Activated T-helper 1 cell treated with anti-CD3 and anti-CD28 coated beads, Interleukin-12 subunit alpha, Interleukin-12 subunit beta, Interleukin-2, Interleukin-4 antibody, amounts not matched to agents 30 ng/mL and 10 ng/mL and 1 ng/mL, durations not matched to agents 14 hours and 24 hours and 36 hours (primary cell): ENCODE measurements at regions not wholly inside any gene's neighbourhood (a gene's known extent, or its start where the extent isn't known, plus 50 kb on each side); places are given as distances from the start of the nearest gene placed in this dataset.
"Not testable (repeated sequence)": the region's sequence is repeated elsewhere in the genome, so short reads cannot be mapped to it uniquely, and the experiment has no call there.

ENCODE experiments used
- DNase-seq: peaks from one replicate; pipeline ENCODE4 v3.0.0; 2021; ENCODE audit warnings: low spot score
- H3K27ac Mint-ChIP-seq: one replicate; pipeline ENCODE4 v1.8.0; 2021; ENCODE audit warnings: mild to moderate bottlenecking, mixed read lengths
- H3K27me3 Mint-ChIP-seq: one replicate; pipeline ENCODE4 v1.8.0; 2022; ENCODE audit warnings: mild to moderate bottlenecking, moderate library complexity, mixed read lengths; ENCODE audit not compliant: insufficient read depth
- H3K36me3 Mint-ChIP-seq: one replicate; pipeline ENCODE4 v1.8.0; 2021; ENCODE audit warnings: low read depth, mixed read lengths
- H3K4me1 Mint-ChIP-seq: one replicate; pipeline ENCODE4 v1.8.0; 2021; ENCODE audit warnings: low read depth, mixed read lengths
- H3K4me3 Mint-ChIP-seq: one replicate; pipeline ENCODE4 v1.8.0; 2021; ENCODE audit warnings: mild to moderate bottlenecking, moderate library complexity, mixed read lengths
- H3K9me3 Mint-ChIP-seq: one replicate; pipeline ENCODE4 v1.8.0; 2021; ENCODE audit warnings: mixed read lengths
- intact Hi-C: fragments of 100-400 bp; cut with micrococcal nuclease; formaldehyde crosslinking; loops from one replicate; pipeline ENCODE4 v1.15.1; 2024

- intact Hi-C loops, DNase-seq, H3K27me3 Mint-ChIP-seq, H3K27ac Mint-ChIP-seq, H3K36me3 Mint-ChIP-seq, H3K4me3 Mint-ChIP-seq, H3K4me1 Mint-ChIP-seq: not testable (repeated sequence)
- peaks cover 50% of the 10 kb centered on the region for H3K9me3 Mint-ChIP-seq
These were observed 177.5 kb upstream of the FOXD4L5 start for GRCh38 chr9:65462476-65462875.

- no peaks in the 10 kb centered on the region for H3K4me1 Mint-ChIP-seq
- peaks cover 61% of the 10 kb centered on the region for H3K9me3 Mint-ChIP-seq
- no peaks in the 10 kb centered on the region for H3K27me3 Mint-ChIP-seq
- H3K36me3 Mint-ChIP-seq = peaks cover 1% of the 10 kb centered on the region
- H3K4me3 Mint-ChIP-seq = no peak overlapping the region
- H3K27ac Mint-ChIP-seq = no peak overlapping the region
- intact Hi-C loops = no loop called here
- DNase-seq = no peak
These were observed 174.8 kb upstream of the FOXD4L5 start for GRCh38 chr9:65459756-65460320.

- H3K9me3 Mint-ChIP-seq = peaks cover 52% of the 10 kb centered on the region
- no peak overlapping the region for H3K27ac Mint-ChIP-seq
- intact Hi-C loops = no loop called here
- H3K4me3 Mint-ChIP-seq = no peak overlapping the region
- H3K4me1 Mint-ChIP-seq = no peaks in the 10 kb centered on the region
- H3K36me3 Mint-ChIP-seq = peaks cover 1% of the 10 kb centered on the region
- no peaks in the 10 kb centered on the region for H3K27me3 Mint-ChIP-seq
- no peak for DNase-seq
These were observed 174.0 kb upstream of the FOXD4L5 start for GRCh38 chr9:65458992-65459391.

GRCh38 chr9:65458465-65458864 lies 173.5 kb upstream of the FOXD4L5 start:
- Mint-ChIP-seq H3K9me3 (peaks cover 50% of the 10 kb centered on the region), H3K36me3 (peaks cover 1% of the 10 kb centered on the region), H3K4me1 (no peaks in the 10 kb centered on the region), H3K27ac (no peak overlapping the region), H3K4me3 (no peak overlapping the region), H3K27me3 (no peaks in the 10 kb centered on the region)
- DNase-seq = no peak
- intact Hi-C loops = no loop called here

- H3K36me3 Mint-ChIP-seq, H3K4me1 Mint-ChIP-seq, DNase-seq, intact Hi-C loops, H3K27ac Mint-ChIP-seq, H3K4me3 Mint-ChIP-seq, H3K27me3 Mint-ChIP-seq: not testable (repeated sequence)
- H3K9me3 Mint-ChIP-seq = peaks cover 49% of the 10 kb centered on the region
These were observed 172.0 kb upstream of the FOXD4L5 start for GRCh38 chr9:65456991-65457390.

- intact Hi-C loops, H3K4me1 Mint-ChIP-seq, DNase-seq, H3K27me3 Mint-ChIP-seq, H3K36me3 Mint-ChIP-seq, H3K4me3 Mint-ChIP-seq, H3K27ac Mint-ChIP-seq: not testable (repeated sequence)
- peaks cover 52% of the 10 kb centered on the region for H3K9me3 Mint-ChIP-seq
These were observed 171.0 kb upstream of the FOXD4L5 start for GRCh38 chr9:65455751-65456647.

GRCh38 chr9:65455136-65455535 lies 170.1 kb upstream of the FOXD4L5 start:
- intact Hi-C loops, DNase-seq, H3K36me3 Mint-ChIP-seq, H3K4me1 Mint-ChIP-seq, H3K27ac Mint-ChIP-seq, H3K4me3 Mint-ChIP-seq, H3K27me3 Mint-ChIP-seq: not testable (repeated sequence)
- peaks cover 52% of the 10 kb centered on the region for H3K9me3 Mint-ChIP-seq

- intact Hi-C loops = not testable (repeated sequence)
These were observed 169.7 kb upstream of the FOXD4L5 start for GRCh38 chr9:65454666-65455065.

GRCh38 chr9:65454034-65454433 lies 169.0 kb upstream of the FOXD4L5 start:
- intact Hi-C loops, H3K4me1 Mint-ChIP-seq, H3K27me3 Mint-ChIP-seq, H3K27ac Mint-ChIP-seq, H3K36me3 Mint-ChIP-seq, H3K4me3 Mint-ChIP-seq, DNase-seq: not testable (repeated sequence)
- H3K9me3 Mint-ChIP-seq = peaks cover 47% of the 10 kb centered on the region

More at GRCh38 chr9:65454666-65455065, 169.7 kb upstream of the FOXD4L5 start:
- not testable (repeated sequence) for H3K4me1 Mint-ChIP-seq, H3K4me3 Mint-ChIP-seq, H3K36me3 Mint-ChIP-seq, H3K27me3 Mint-ChIP-seq, DNase-seq, H3K27ac Mint-ChIP-seq
- H3K9me3 Mint-ChIP-seq = peaks cover 51% of the 10 kb centered on the region

- H3K4me3 Mint-ChIP-seq, H3K36me3 Mint-ChIP-seq, intact Hi-C loops, H3K27ac Mint-ChIP-seq, DNase-seq, H3K27me3 Mint-ChIP-seq, H3K4me1 Mint-ChIP-seq: not testable (repeated sequence)
- peaks cover 46% of the 10 kb centered on the region for H3K9me3 Mint-ChIP-seq
These were observed 165.0 kb upstream of the FOXD4L5 start for GRCh38 chr9:65449886-65450610.

- intact Hi-C loops = no loop called here
- Mint-ChIP-seq H3K9me3 (peaks cover 46% of the 10 kb centered on the region), H3K27ac (no peak overlapping the region)
These were observed 164.4 kb upstream of the FOXD4L5 start for GRCh38 chr9:65449423-65449822.

GRCh38 chr9:65447146-65447545 lies 162.1 kb upstream of the FOXD4L5 start:
- H3K36me3 Mint-ChIP-seq, H3K27ac Mint-ChIP-seq, H3K4me1 Mint-ChIP-seq, H3K27me3 Mint-ChIP-seq, H3K4me3 Mint-ChIP-seq, intact Hi-C loops, DNase-seq: not testable (repeated sequence)
- peaks cover 36% of the 10 kb centered on the region for H3K9me3 Mint-ChIP-seq

More at GRCh38 chr9:65449423-65449822, 164.4 kb upstream of the FOXD4L5 start:
- Mint-ChIP-seq H3K4me1 (no peaks in the 10 kb centered on the region), H3K36me3 (peaks cover 3% of the 10 kb centered on the region), H3K4me3 (no peak overlapping the region), H3K27me3 (no peaks in the 10 kb centered on the region)
- no peak for DNase-seq

- H3K36me3 Mint-ChIP-seq, DNase-seq, intact Hi-C loops, H3K4me1 Mint-ChIP-seq, H3K27me3 Mint-ChIP-seq, H3K27ac Mint-ChIP-seq, H3K4me3 Mint-ChIP-seq: not testable (repeated sequence)
- peaks cover 34% of the 10 kb centered on the region for H3K9me3 Mint-ChIP-seq
These were observed 161.0 kb upstream of the FOXD4L5 start for GRCh38 chr9:65445991-65446390.
